Osteoblast (primary cell): ENCODE measurements at regions not wholly inside any gene's neighbourhood (a gene's known extent, or its start where the extent isn't known, plus 50 kb on each side); places are given as distances from the start of the nearest gene placed in this dataset.

ENCODE experiments used
- DNase-seq: peaks from one replicate; pipeline ENCODE4 v3.0.0; 2011; ENCODE audit warnings: low spot score, mixed read lengths; ENCODE audit not compliant: insufficient read length; ENCODE audit errors: missing footprints
- H2AFZ ChIP-seq: 2 replicates; pipeline ENCODE4 v1.6.0; 2011; ENCODE audit warnings: mild to moderate bottlenecking, low read length
- H3K27ac ChIP-seq: 2 replicates; pipeline ENCODE4 v1.5.1; 2011; ENCODE audit warnings: mild to moderate bottlenecking, low read depth, low read length, moderate library complexity
- H3K27me3 ChIP-seq: 2 replicates; pipeline ENCODE4 v1.6.0; 2012; ENCODE audit warnings: mild to moderate bottlenecking, control low read depth, inconsistent platforms, low read length, moderate library complexity; ENCODE audit not compliant: insufficient read depth
- H3K36me3 ChIP-seq: 2 replicates; pipeline ENCODE4 v1.5.1; 2011; ENCODE audit warnings: mild to moderate bottlenecking, low read length, control low read depth, moderate library complexity; ENCODE audit not compliant: insufficient read depth
- H3K4me1 ChIP-seq: 2 replicates; pipeline ENCODE4 v1.5.1; 2011; ENCODE audit warnings: mild to moderate bottlenecking, low read length, control low read depth, moderate library complexity; ENCODE audit not compliant: insufficient read depth
- H3K4me2 ChIP-seq: 2 replicates; pipeline ENCODE4 v1.6.0; 2011; ENCODE audit warnings: mild to moderate bottlenecking, low read length; ENCODE audit not compliant: insufficient read depth
- H3K4me3 ChIP-seq: fragments of 200-600 bp; sonication (generic); 3 replicates; pipeline ENCODE4 v1.5.1; 2012; ENCODE audit warnings: mild to moderate bottlenecking, low read length, inconsistent platforms; ENCODE audit not compliant: insufficient read depth
- H3K79me2 ChIP-seq: 2 replicates; pipeline ENCODE4 v1.6.0; 2012; ENCODE audit warnings: mild to moderate bottlenecking, low read length, control low read depth, inconsistent platforms; ENCODE audit not compliant: insufficient read depth
- H3K9me3 ChIP-seq: 2 replicates; pipeline ENCODE4 v1.5.1; 2011; ENCODE audit warnings: low read depth, low read length, control low read depth
- H4K20me1 ChIP-seq: 2 replicates; pipeline ENCODE4 v1.6.0; 2012; ENCODE audit warnings: mild to moderate bottlenecking, low read length, control low read depth; ENCODE audit not compliant: insufficient read depth
- TF ChIP-seq, protein P1 (sequence below): IDR thresholded peaks from 2 replicates; pipeline ENCODE4 v1.5.1; 2011; ENCODE audit warnings: mild to moderate bottlenecking, low read depth, low read length, moderate library complexity; ENCODE audit errors: extremely low read depth

DNA sequence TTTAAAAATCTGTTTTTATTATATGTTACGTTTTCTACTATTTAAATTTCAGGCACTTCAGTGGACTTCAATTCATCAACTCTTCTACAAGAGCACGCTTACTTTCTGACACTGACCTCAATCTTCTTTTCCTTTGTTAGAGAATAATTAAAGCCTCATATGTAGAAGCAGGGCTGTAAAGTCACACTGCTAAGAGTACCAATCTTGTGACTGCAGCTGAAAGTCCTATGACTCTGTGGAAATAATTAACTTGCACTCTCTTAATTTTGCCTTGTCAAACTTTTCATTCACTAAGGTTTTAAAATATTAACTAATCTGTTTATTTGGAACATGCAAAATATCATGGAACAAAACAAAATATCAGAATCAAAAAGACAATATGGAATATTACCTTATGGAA is 498.1 kb downstream of the PCDH10 start:
- TF ChIP-seq, protein P1, sequence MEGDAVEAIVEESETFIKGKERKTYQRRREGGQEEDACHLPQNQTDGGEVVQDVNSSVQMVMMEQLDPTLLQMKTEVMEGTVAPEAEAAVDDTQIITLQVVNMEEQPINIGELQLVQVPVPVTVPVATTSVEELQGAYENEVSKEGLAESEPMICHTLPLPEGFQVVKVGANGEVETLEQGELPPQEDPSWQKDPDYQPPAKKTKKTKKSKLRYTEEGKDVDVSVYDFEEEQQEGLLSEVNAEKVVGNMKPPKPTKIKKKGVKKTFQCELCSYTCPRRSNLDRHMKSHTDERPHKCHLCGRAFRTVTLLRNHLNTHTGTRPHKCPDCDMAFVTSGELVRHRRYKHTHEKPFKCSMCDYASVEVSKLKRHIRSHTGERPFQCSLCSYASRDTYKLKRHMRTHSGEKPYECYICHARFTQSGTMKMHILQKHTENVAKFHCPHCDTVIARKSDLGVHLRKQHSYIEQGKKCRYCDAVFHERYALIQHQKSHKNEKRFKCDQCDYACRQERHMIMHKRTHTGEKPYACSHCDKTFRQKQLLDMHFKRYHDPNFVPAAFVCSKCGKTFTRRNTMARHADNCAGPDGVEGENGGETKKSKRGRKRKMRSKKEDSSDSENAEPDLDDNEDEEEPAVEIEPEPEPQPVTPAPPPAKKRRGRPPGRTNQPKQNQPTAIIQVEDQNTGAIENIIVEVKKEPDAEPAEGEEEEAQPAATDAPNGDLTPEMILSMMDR: no peak

DNA sequence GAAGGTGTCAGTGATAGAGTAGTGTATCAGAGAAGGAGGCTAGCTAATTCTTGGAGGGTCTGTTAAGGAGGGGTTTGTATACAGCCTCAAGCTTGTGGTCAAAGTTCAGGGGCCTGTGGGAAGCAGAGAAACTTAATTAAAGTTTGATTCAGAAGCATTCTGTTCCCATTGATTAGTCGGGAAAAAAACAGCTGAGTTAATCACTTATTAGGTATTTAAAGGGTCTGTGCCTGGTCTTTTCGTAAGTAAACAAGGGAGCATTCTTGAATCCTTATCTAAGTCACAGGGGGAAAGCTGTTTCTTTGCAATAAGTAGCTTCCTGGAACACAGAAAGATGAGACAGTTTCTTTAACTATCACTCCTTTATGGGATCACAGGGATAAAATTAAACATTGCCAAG is 492.1 kb downstream of the PCDH10 start:
- Histone ChIP-seq H3K4me2 (no peak overlapping the region), H3K4me3 (no peak overlapping the region), H3K36me3 (no peaks in the 10 kb centered on the region), H4K20me1 (no peaks in the 10 kb centered on the region), H2AFZ (no peak overlapping the region), H3K4me1 (no peaks in the 10 kb centered on the region), H3K27ac (no peak overlapping the region), H3K27me3 (no peaks in the 10 kb centered on the region), H3K9me3 (no peaks in the 10 kb centered on the region), H3K79me2 (no peaks in the 10 kb centered on the region)
- no peak for DNase-seq
- TF ChIP-seq, protein P1: no peak

More for the DNA sequence above, 498.1 kb downstream of the PCDH10 start:
- Histone ChIP-seq H3K27me3 (no peaks in the 10 kb centered on the region), H3K79me2 (no peaks in the 10 kb centered on the region), H4K20me1 (no peaks in the 10 kb centered on the region), H3K27ac (no peak overlapping the region), H3K4me2 (no peak overlapping the region), H3K4me1 (no peaks in the 10 kb centered on the region), H3K36me3 (no peaks in the 10 kb centered on the region), H2AFZ (no peak overlapping the region), H3K9me3 (no peaks in the 10 kb centered on the region), H3K4me3 (no peak overlapping the region)
- DNase-seq: no peak

DNA sequence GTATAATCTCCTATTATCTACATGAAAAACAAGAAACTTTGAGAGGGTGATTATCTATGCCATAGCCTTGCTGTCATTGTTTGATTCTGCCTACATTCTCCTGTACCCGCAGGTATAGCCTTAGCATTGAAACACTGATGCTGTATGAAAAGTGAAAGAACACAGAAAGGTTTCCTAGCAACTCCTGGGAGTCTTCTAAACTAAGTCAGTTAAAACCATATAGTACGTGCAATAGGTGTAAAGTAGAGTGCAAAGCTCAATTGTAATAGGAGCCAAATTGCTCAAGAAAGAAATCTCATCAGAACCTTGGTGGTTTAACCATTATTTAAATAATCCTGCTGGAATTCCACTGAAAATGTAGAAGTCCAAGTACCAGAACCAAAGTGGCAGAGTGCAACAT is 489.7 kb downstream of the PCDH10 start:
- DNase-seq: no peak
- Histone ChIP-seq H3K79me2 (no peaks in the 10 kb centered on the region), H3K4me1 (no peaks in the 10 kb centered on the region), H4K20me1 (no peaks in the 10 kb centered on the region), H3K36me3 (no peaks in the 10 kb centered on the region), H3K4me3 (no peak overlapping the region), H3K27me3 (no peaks in the 10 kb centered on the region), H3K4me2 (no peak overlapping the region), H2AFZ (no peak overlapping the region), H3K9me3 (no peaks in the 10 kb centered on the region), H3K27ac (no peak overlapping the region)
- TF ChIP-seq, protein P1: no peak

DNA sequence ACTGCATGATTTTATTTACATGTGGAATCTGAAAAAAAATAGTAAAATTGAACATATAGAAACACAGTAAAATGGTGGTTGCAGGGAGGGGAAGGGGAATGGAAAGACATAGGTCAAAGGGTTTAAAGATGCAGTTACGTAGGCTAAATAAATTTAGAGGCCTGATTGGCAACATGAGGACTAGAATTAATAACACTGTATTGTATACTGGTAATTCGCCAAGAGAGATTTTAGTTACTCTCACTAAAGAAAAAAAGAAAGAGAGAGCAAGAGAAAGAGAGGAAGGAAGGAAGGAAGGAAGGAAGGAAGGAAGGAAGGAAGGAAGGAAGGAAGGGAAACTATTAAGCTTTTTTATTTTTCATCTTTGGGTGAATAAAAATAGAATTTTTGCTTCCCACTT is 488.1 kb downstream of the PCDH10 start:
- H3K9me3 ChIP-seq: no peaks in the 10 kb centered on the region
- no peaks in the 10 kb centered on the region for H3K79me2 ChIP-seq
- no peaks in the 10 kb centered on the region for H3K27me3 ChIP-seq
- TF ChIP-seq, protein P1: no peak
- H3K4me2 ChIP-seq: no peak overlapping the region
- H3K4me1 ChIP-seq: no peaks in the 10 kb centered on the region
- no peak for DNase-seq
- no peaks in the 10 kb centered on the region for H4K20me1 ChIP-seq
- H3K36me3 ChIP-seq: no peaks in the 10 kb centered on the region
- H2AFZ ChIP-seq: no peak overlapping the region
- no peak overlapping the region for H3K4me3 ChIP-seq
- H3K27ac ChIP-seq: no peak overlapping the region
